Keratinocyte (primary cell): ENCODE measurements at regions not wholly inside any gene's neighbourhood (a gene's known extent, or its start where the extent isn't known, plus 50 kb on each side); places are given as distances from the start of the nearest gene placed in this dataset.

Source experiments
- DNase-seq: peaks from one replicate; pipeline ENCODE4 v3.0.0-alpha.2; 2011; ENCODE audit warnings: low read depth, missing footprints, low spot score
- FAIRE-seq: peaks from 2 replicates; lab custom pipeline; 2011; peaks lifted over from hg19 to GRCh38; lab: Jason Lieb, UNC
- H2AFZ ChIP-seq: 2 replicates; pipeline ENCODE4 v1.6.0; 2012; ENCODE audit warnings: low read length, control low read depth, inconsistent platforms; ENCODE audit not compliant: control insufficient read depth
- H3K27ac ChIP-seq: 2 replicates; pipeline ENCODE4 v1.5.1; 2011; ENCODE audit warnings: low read length; ENCODE audit not compliant: control insufficient read depth, insufficient read depth
- H3K27me3 ChIP-seq: 3 replicates; pipeline ENCODE4 v1.6.0; 2011; ENCODE audit warnings: low read length; ENCODE audit not compliant: control insufficient read depth, insufficient read depth; ENCODE audit errors: extremely low read depth
- H3K36me3 ChIP-seq, 2 experiments: 2 replicates in 1 of 2; 3 replicates in 1 of 2; pipeline ENCODE4 v1.5.1; 2011; ENCODE audit warnings: low read length in 2 of 2, mild to moderate bottlenecking in 1 of 2; ENCODE audit not compliant: control insufficient read depth in 2 of 2, insufficient read depth in 2 of 2; ENCODE audit errors: extremely low read depth in 1 of 2
- H3K4me1 ChIP-seq: 3 replicates; pipeline ENCODE4 v1.5.1; 2011; ENCODE audit warnings: low read length; ENCODE audit not compliant: control insufficient read depth, insufficient read depth; ENCODE audit errors: extremely low read depth
- H3K4me2 ChIP-seq: 3 replicates; pipeline ENCODE4 v1.6.0; 2011; ENCODE audit warnings: low read depth, low read length; ENCODE audit not compliant: control insufficient read depth, insufficient read depth; ENCODE audit errors: extremely low read depth
- H3K4me3 ChIP-seq, 3 experiments: fragments of 200-600 bp in 1 of 3; sonication (generic) in 1 of 3; 2 replicates in 2 of 3; 3 replicates in 1 of 3; pipeline ENCODE4 v1.5.1; 2011 to 2016; ENCODE audit warnings: low read length in 3 of 3, mild to moderate bottlenecking in 3 of 3, control low read depth in 2 of 3, inconsistent platforms in 1 of 3, low read depth in 1 of 3, mixed read lengths in 1 of 3, mixed run types in 1 of 3, moderate library complexity in 1 of 3; ENCODE audit not compliant: control insufficient read depth in 2 of 3, insufficient read depth in 2 of 3; ENCODE audit errors: extremely low read depth in 1 of 3
- H3K79me2 ChIP-seq: 2 replicates; pipeline ENCODE4 v1.6.0; 2012; ENCODE audit warnings: low read length; ENCODE audit not compliant: control insufficient read depth, insufficient read depth
- H3K9ac ChIP-seq: 3 replicates; pipeline ENCODE4 v1.6.0; 2011; ENCODE audit warnings: low read length; ENCODE audit not compliant: control insufficient read depth, insufficient read depth; ENCODE audit errors: extremely low read depth
- H3K9me1 ChIP-seq: 3 replicates; pipeline ENCODE4 v1.6.0; 2011; ENCODE audit warnings: low read length; ENCODE audit not compliant: control insufficient read depth, insufficient read depth; ENCODE audit errors: extremely low read depth
- H3K9me3 ChIP-seq: 2 replicates; pipeline ENCODE4 v1.5.1; 2012; ENCODE audit warnings: low read depth, low read length; ENCODE audit not compliant: control insufficient read depth
- H4K20me1 ChIP-seq: 3 replicates; pipeline ENCODE4 v1.6.0; 2011; ENCODE audit warnings: low read length; ENCODE audit not compliant: control insufficient read depth, insufficient read depth; ENCODE audit errors: extremely low read depth
- EZH2 ChIP-seq: IDR thresholded peaks from one replicate; pipeline ENCODE4 v1.6.1; 2012; ENCODE audit warnings: inconsistent platforms, mild to moderate bottlenecking, low read length, moderate library complexity
- dilution Hi-C: fragments of 300-500 bp; cut with MboI; formaldehyde crosslinking; loops from one replicate; pipeline ENCODE4 v1.7.0; 2020; ENCODE audit warnings: low sequenced_read_pairs; ENCODE audit not compliant: extremely low pct_ligation_motif_present
- small RNA-seq, 3 experiments: library from RNA; depleted of rRNA; stranded (forward); fragments of <200 nt; gene quantifications; one replicate each; pipeline ENCODE3, GENCODE V24; 2012; ENCODE audit warnings: low read depth in 3 of 3, low replicate concordance in 1 of 3; ENCODE audit not compliant: insufficient read length in 3 of 3
- TF ChIP-seq, protein P1 (sequence below), 3 experiments: IDR thresholded peaks in 1 of 3; conservative IDR thresholded peaks in 1 of 3; optimal IDR thresholded peaks in 1 of 3; 2 replicates in 2 of 3; 3 replicates in 1 of 3; pipeline versions ENCODE3 to v1.5.1; 2011; ENCODE audit warnings: low read length in 3 of 3, mild to moderate bottlenecking in 3 of 3, moderate library complexity in 2 of 3, control low read depth in 1 of 3, inconsistent platforms in 1 of 3; ENCODE audit not compliant: insufficient read depth in 2 of 3; ENCODE audit errors: extremely low read depth in 1 of 3

- H3K27me3 ChIP-seq: no peaks in the 10 kb centered on the region
- H3K9me3 ChIP-seq: no peaks in the 10 kb centered on the region
- DNase-seq (no peak), FAIRE-seq (no peak)
- H3K79me2 ChIP-seq: no peaks in the 10 kb centered on the region
- no peaks in the 10 kb centered on the region for H3K9me1 ChIP-seq
- no peaks in the 10 kb centered on the region for H3K36me3 ChIP-seq
- H3K9ac ChIP-seq: no peak overlapping the region
- no peak overlapping the region for H3K4me3 ChIP-seq
- peaks cover 35% of the 10 kb centered on the region for H3K4me1 ChIP-seq
- no peak overlapping the region for H3K4me2 ChIP-seq
- no peak overlapping the region for H3K27ac ChIP-seq
- dilution Hi-C loops: no loop called here
- no peaks in the 10 kb centered on the region for H4K20me1 ChIP-seq
- TF ChIP-seq EZH2: no peak
- TF ChIP-seq, protein P1, sequence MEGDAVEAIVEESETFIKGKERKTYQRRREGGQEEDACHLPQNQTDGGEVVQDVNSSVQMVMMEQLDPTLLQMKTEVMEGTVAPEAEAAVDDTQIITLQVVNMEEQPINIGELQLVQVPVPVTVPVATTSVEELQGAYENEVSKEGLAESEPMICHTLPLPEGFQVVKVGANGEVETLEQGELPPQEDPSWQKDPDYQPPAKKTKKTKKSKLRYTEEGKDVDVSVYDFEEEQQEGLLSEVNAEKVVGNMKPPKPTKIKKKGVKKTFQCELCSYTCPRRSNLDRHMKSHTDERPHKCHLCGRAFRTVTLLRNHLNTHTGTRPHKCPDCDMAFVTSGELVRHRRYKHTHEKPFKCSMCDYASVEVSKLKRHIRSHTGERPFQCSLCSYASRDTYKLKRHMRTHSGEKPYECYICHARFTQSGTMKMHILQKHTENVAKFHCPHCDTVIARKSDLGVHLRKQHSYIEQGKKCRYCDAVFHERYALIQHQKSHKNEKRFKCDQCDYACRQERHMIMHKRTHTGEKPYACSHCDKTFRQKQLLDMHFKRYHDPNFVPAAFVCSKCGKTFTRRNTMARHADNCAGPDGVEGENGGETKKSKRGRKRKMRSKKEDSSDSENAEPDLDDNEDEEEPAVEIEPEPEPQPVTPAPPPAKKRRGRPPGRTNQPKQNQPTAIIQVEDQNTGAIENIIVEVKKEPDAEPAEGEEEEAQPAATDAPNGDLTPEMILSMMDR (optimal IDR thresholded peaks at IDR 0.05 in 1 of 3, IDR thresholded peaks at IDR 0.05 in 1 of 3, conservative IDR thresholded peaks at IDR 0.05 in 1 of 3; ENCODE audit: extremely low read depth in 1 of 3, insufficient read depth in 2 of 3, low read length in 3 of 3): no peak
- no peak overlapping the region for H2AFZ ChIP-seq
Observed at GRCh38 chr14:50057331-50057730, 59.0 kb downstream of the VCPKMT start.

- dilution Hi-C loops: no loop called here
- TF ChIP-seq, protein P1 (optimal IDR thresholded peaks at IDR 0.05 in 1 of 3, IDR thresholded peaks at IDR 0.05 in 1 of 3, conservative IDR thresholded peaks at IDR 0.05 in 1 of 3; ENCODE audit: extremely low read depth in 1 of 3, insufficient read depth in 2 of 3, low read length in 3 of 3): no peak
- TF ChIP-seq EZH2: no peak
- Histone ChIP-seq H3K27me3 (no peaks in the 10 kb centered on the region), H3K4me2 (no peak overlapping the region), H3K9ac (no peak overlapping the region), H3K9me1 (no peaks in the 10 kb centered on the region), H3K9me3 (no peaks in the 10 kb centered on the region), H3K4me3 (no peak overlapping the region), H3K4me1 (peaks cover 42% of the 10 kb centered on the region), H3K36me3 (no peaks in the 10 kb centered on the region), H3K79me2 (no peaks in the 10 kb centered on the region), H4K20me1 (no peaks in the 10 kb centered on the region), H3K27ac (no peak overlapping the region), H2AFZ (no peak overlapping the region)
- DNase-seq (no peak), FAIRE-seq (no peak)
Observed at GRCh38 chr14:50058113-50058512, 58.3 kb downstream of the VCPKMT start.

Small RNAs in the stretch of these regions (small RNA-seq; reads per million reads assigned to genes)
- gene MIR6076: 0 reads per million in 3 experiments
